ENCODE measurements at regions not wholly inside any gene's neighbourhood (a gene's known extent, or its start where the extent isn't known, plus 50 kb on each side); places are given as distances from the start of the nearest gene placed in this dataset.

DNA sequence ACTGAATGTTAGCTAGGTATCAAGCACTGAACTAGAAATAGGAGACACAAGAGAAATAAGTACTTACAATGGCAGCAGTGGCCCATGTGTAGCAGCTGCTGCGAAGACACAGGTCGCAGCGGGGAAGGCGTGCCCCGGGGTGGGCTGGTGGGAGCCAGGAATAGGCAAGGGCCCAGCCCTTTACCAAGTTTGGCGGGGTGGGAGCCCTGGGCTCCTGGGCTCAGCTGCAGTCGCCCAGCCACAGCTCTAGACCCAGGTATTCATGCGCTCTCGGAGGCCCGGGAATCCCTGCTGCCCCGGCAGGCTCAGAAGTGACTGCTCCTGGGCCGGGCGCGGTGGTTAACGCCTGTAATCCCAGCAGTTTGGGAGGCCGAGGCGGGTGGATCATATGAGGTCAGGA, 1287.3 kb downstream of the CNTNAP5 start:
- H3K4me1 ChIP-seq = no peaks in the 10 kb centered on the region
- no peaks in the 10 kb centered on the region for H3K9me3 ChIP-seq
- no peak overlapping the region for H3K4me3 ChIP-seq
- intact Hi-C loops (cut with DNase I) = no loop called here
- no peak for TF ChIP-seq POLR2AphosphoS5 (IDR thresholded peaks at IDR 0.05; ENCODE audit: insufficient read depth in 1 of 2, low read depth in 1 of 2)
- TF ChIP-seq POLR2A (IDR thresholded peaks at IDR 0.05) = no peak
- TF ChIP-seq, protein P1, sequence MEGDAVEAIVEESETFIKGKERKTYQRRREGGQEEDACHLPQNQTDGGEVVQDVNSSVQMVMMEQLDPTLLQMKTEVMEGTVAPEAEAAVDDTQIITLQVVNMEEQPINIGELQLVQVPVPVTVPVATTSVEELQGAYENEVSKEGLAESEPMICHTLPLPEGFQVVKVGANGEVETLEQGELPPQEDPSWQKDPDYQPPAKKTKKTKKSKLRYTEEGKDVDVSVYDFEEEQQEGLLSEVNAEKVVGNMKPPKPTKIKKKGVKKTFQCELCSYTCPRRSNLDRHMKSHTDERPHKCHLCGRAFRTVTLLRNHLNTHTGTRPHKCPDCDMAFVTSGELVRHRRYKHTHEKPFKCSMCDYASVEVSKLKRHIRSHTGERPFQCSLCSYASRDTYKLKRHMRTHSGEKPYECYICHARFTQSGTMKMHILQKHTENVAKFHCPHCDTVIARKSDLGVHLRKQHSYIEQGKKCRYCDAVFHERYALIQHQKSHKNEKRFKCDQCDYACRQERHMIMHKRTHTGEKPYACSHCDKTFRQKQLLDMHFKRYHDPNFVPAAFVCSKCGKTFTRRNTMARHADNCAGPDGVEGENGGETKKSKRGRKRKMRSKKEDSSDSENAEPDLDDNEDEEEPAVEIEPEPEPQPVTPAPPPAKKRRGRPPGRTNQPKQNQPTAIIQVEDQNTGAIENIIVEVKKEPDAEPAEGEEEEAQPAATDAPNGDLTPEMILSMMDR (IDR thresholded peaks at IDR 0.05) = no peak
- DNase-seq (ENCODE audit: extremely low spot score in 2 of 2) = no peak
- no peak overlapping the region for H3K27ac ChIP-seq
- H3K36me3 ChIP-seq = no peaks in the 10 kb centered on the region
- H3K27me3 ChIP-seq = no peaks in the 10 kb centered on the region

DNA sequence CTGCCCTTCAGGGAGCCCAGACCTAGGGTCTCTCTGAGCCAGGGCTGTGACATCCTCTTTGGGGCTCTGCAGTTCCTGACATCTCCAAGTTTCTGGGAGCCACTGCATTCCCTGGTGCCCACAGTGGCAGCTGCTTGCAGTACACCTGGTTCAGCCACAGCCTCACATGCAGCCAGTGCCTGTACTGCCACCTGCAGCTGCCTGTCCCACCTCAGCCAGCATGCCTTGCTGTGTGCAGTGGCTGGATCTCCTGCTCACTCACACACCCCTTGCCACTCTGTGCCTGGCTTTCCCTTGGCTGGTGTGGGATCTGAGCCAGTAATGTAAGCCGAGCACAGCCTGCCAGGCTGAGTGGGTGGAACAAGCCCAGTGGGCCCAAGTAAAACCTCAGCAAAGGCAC, 1288.7 kb downstream of the CNTNAP5 start:
- H3K27ac ChIP-seq = no peak overlapping the region
- H3K36me3 ChIP-seq = no peaks in the 10 kb centered on the region
- no peaks in the 10 kb centered on the region for H3K4me1 ChIP-seq
- TF ChIP-seq POLR2AphosphoS5 (IDR thresholded peaks at IDR 0.05; ENCODE audit: insufficient read depth in 1 of 2, low read depth in 1 of 2) (no peak), POLR2A (IDR thresholded peaks at IDR 0.05) (no peak)
- TF ChIP-seq, protein P1 (IDR thresholded peaks at IDR 0.05) = no peak
- no peak for DNase-seq (ENCODE audit: extremely low spot score in 2 of 2)
- H3K27me3 ChIP-seq = no peaks in the 10 kb centered on the region
- H3K9me3 ChIP-seq = no peaks in the 10 kb centered on the region
- no peak overlapping the region for H3K4me3 ChIP-seq
- intact Hi-C loops (cut with DNase I) = no loop called here

DNA sequence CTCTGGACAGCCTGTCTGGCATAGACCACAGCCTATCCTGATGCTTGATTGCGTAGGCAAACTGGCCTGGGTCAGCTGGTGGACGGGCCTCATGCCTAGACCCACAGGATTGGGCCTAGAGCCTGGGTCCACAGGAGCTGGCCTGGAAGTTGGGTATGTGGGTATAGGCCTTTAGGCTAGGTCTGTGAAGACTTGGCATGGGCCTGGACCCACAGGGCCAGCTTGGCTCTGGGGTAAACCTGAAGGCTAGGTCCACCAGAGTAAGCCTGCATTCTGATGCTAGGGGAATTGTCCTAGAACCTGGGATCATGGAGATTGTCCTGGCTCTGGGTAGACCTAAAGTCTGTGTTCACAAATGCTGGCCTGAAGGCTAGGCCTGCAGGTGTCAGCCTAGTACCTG, 1293.7 kb downstream of the CNTNAP5 start:
- no peaks in the 10 kb centered on the region for H3K9me3 ChIP-seq
- no peak overlapping the region for H3K4me3 ChIP-seq
- intact Hi-C loops (cut with DNase I) = no loop called here
- no peaks in the 10 kb centered on the region for H3K27me3 ChIP-seq
- DNase-seq (ENCODE audit: extremely low spot score in 2 of 2) = no peak
- TF ChIP-seq POLR2AphosphoS5 (IDR thresholded peaks at IDR 0.05; ENCODE audit: insufficient read depth in 1 of 2, low read depth in 1 of 2) (no peak), POLR2A (IDR thresholded peaks at IDR 0.05) (no peak)
- TF ChIP-seq, protein P1 (IDR thresholded peaks at IDR 0.05) = no peak
- no peaks in the 10 kb centered on the region for H3K36me3 ChIP-seq
- H3K4me1 ChIP-seq = no peaks in the 10 kb centered on the region
- H3K27ac ChIP-seq = no peak overlapping the region

DNA sequence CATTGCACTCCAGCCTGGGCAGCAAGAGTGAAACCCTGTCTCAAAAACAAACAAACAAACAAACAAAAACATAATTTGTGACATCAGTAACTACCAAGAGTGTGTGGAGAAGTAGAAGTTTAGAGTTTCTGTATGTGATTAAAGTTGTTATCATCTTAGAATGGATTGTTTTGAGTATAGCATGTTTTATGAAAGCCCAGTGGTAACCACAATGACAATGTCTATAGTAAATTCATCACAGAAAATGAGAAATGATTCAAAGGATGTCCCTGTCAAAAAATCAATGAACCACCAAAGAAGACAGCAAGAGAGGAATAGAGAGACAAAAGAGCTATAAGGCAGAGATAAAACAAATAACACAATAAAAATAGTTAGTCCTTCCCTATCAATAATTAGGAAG, 1299.2 kb downstream of the CNTNAP5 start:
- TF ChIP-seq, protein P1 (IDR thresholded peaks at IDR 0.05) = no peak
- TF ChIP-seq POLR2A (IDR thresholded peaks at IDR 0.05) (no peak), POLR2AphosphoS5 (IDR thresholded peaks at IDR 0.05; ENCODE audit: insufficient read depth in 1 of 2, low read depth in 1 of 2) (no peak)
- H3K9me3 ChIP-seq = no peaks in the 10 kb centered on the region
- no peak overlapping the region for H3K4me3 ChIP-seq
- H3K27ac ChIP-seq = no peak overlapping the region
- H3K27me3 ChIP-seq = no peaks in the 10 kb centered on the region
- H3K4me1 ChIP-seq = no peaks in the 10 kb centered on the region
- intact Hi-C loops (cut with DNase I) = no loop called here
- no peaks in the 10 kb centered on the region for H3K36me3 ChIP-seq
- no peak for DNase-seq (ENCODE audit: extremely low spot score in 2 of 2)

DNA sequence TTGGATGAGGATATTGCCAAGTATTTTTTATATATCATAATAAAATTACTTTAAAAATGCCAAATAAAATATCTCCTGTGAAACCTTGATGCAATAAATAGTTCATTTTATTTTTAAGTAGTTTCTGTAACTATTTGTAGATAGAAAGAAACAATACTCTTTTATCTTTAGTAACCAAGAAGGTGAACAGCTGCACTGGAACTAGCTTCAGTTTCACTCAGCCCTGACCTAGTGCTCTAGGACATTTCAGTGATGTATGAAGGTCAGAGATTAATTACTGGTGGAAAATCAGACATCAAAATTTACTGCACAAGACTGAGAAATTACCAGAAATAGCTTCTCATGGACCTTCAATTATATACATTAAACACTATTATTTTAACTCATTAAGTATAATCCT, 1305.0 kb downstream of the CNTNAP5 start:
- TF ChIP-seq POLR2A (IDR thresholded peaks at IDR 0.05) (no peak), POLR2AphosphoS5 (IDR thresholded peaks at IDR 0.05; ENCODE audit: insufficient read depth in 1 of 2, low read depth in 1 of 2) (no peak)
- TF ChIP-seq, protein P1 (IDR thresholded peaks at IDR 0.05) = no peak
- Histone ChIP-seq H3K27me3 (no peaks in the 10 kb centered on the region), H3K9me3 (no peaks in the 10 kb centered on the region), H3K27ac (no peak overlapping the region), H3K4me3 (no peak overlapping the region), H3K36me3 (no peaks in the 10 kb centered on the region), H3K4me1 (no peaks in the 10 kb centered on the region)
- DNase-seq (ENCODE audit: extremely low spot score in 2 of 2) = no peak
- intact Hi-C loops (cut with DNase I) = no loop called here
